HFFc6 (cell line): ENCODE measurements at regions not wholly inside any gene's neighbourhood (a gene's known extent, or its start where the extent isn't known, plus 50 kb on each side); places are given as distances from the start of the nearest gene placed in this dataset.

Experiments used
- DNase-seq: peaks from one replicate; pipeline ENCODE4 v3.0.0-alpha.2; 2018
- H3K27ac Mint-ChIP-seq: 2 replicates; pipeline ENCODE4 v1.8.0; 2020; ENCODE audit warnings: mild to moderate bottlenecking, mixed read lengths
- H3K27me3 Mint-ChIP-seq: 2 replicates; pipeline ENCODE4 v1.8.0; 2021; ENCODE audit warnings: mild to moderate bottlenecking, moderate library complexity, mixed read lengths; ENCODE audit not compliant: insufficient read depth
- H3K36me3 Mint-ChIP-seq: 2 replicates; pipeline ENCODE4 v1.8.0; 2021; ENCODE audit warnings: low read depth, mixed read lengths
- H3K4me1 Mint-ChIP-seq: 2 replicates; pipeline ENCODE4 v1.8.0; 2020; ENCODE audit warnings: low read depth, mixed read lengths
- H3K4me3 Mint-ChIP-seq: 2 replicates; pipeline ENCODE4 v1.8.0; 2020; ENCODE audit warnings: mild to moderate bottlenecking, moderate library complexity, mixed read lengths
- H3K9me3 Mint-ChIP-seq: 2 replicates; pipeline ENCODE4 v1.8.0; 2020; ENCODE audit warnings: mild to moderate bottlenecking, mixed read lengths
- CTCF ChIP-seq: fragments of 200-600 bp; sonication (generic); IDR thresholded peaks from 2 replicates; pipeline ENCODE4 v1.5.0; 2021; ENCODE audit warnings: antibody characterized with exemption, mild to moderate bottlenecking

GRCh38 chr7:18426564-18427226, 68.9 kb upstream of the HDAC9 start:
- DNase-seq: peak; percentile 59
- H3K4me1 Mint-ChIP-seq: peaks cover 55% of the 10 kb centered on the region
- H3K27ac Mint-ChIP-seq: peak overlapping the region; percentile 47
- H3K27me3 Mint-ChIP-seq: no peaks in the 10 kb centered on the region; the same call in 1 of the 2 replicates
- H3K36me3 Mint-ChIP-seq: no peaks in the 10 kb centered on the region; the same call in 1 of the 2 replicates
- TF ChIP-seq CTCF: no peak
- no peaks in the 10 kb centered on the region for H3K9me3 Mint-ChIP-seq
- H3K4me3 Mint-ChIP-seq: no peak overlapping the region

DNA sequence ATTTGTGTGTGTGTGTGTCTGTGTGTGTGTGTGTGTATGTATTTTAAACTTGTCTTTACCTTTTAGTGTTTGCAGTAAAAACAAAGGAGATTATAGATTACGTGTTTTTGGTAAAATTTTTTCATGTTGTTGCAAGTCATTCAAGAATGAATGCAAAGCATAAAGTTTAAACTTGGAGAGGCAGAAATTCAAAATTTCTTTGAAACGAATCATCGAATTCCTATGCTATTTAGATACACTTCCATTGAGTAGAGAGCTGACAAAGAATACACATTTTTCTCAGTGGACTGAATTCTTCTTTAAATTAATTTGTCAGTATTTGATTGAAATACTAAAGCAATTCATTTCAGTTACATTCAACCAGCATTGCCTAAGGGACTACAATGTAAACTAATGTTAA, 66.0 kb upstream of the HDAC9 start:
- peaks cover 54% of the 10 kb centered on the region for H3K4me1 Mint-ChIP-seq
- peak overlapping the region; percentile 2; the same call in 1 of the 2 replicates for H3K4me3 Mint-ChIP-seq
- H3K27me3 Mint-ChIP-seq: no peaks in the 10 kb centered on the region; the same call in 1 of the 2 replicates
- H3K36me3 Mint-ChIP-seq: no peaks in the 10 kb centered on the region; the same call in 1 of the 2 replicates
- DNase-seq: peak; percentile 56
- no peak for TF ChIP-seq CTCF
- H3K27ac Mint-ChIP-seq: peak overlapping the region; percentile 75
- no peaks in the 10 kb centered on the region for H3K9me3 Mint-ChIP-seq

DNA sequence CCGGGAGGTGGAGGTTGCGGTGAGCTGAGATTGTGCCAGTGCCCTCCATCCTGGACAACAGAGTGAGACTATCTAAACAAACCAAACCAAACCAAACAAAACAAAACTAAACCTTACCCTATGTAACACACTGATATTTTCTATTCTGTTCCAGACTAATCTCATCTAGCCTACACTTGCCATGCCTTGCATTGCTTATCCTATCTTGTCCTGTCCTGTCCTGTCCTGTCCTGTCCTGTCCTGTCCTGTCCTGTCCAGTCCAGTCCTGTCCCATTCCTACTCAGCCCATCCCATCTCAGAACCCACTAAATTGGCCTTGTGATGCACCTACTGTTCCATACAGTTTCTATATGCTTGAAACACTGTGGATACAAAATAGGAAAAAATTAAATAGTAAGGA, 64.7 kb upstream of the HDAC9 start:
- DNase-seq: no peak
- Mint-ChIP-seq H3K9me3 (no peaks in the 10 kb centered on the region), H3K27ac (no peak overlapping the region), H3K4me3 (no peak overlapping the region), H3K4me1 (peaks cover 47% of the 10 kb centered on the region), H3K27me3 (no peaks in the 10 kb centered on the region; the same call in 1 of the 2 replicates), H3K36me3 (no peaks in the 10 kb centered on the region; the same call in 1 of the 2 replicates)
- TF ChIP-seq CTCF: no peak

DNA sequence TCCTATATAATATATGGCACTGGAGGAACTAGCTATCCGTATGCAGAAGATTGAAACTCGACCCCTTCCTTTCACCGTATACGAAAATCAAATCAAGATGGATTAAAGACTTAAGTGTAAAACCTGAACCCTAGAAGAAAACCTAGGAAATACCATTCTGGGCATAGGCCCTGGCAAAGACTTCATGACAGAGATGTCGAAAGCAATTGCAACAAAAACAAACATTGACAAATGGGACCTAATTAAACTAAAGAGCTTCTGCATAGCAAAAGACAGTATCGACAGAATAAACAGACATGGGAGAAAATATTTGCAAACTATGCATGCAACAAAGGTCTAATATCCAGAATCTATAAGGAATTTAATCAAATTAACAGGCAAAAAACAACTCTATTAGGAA, 61.4 kb upstream of the HDAC9 start:
- H3K27ac Mint-ChIP-seq: no peak overlapping the region
- H3K4me3 Mint-ChIP-seq: no peak overlapping the region

GRCh38 chr7:18437101-18437500, 58.4 kb upstream of the HDAC9 start:
- no peak for TF ChIP-seq CTCF

More for the DNA sequence above, 61.4 kb upstream of the HDAC9 start:
- H3K27me3 Mint-ChIP-seq: no peaks in the 10 kb centered on the region; the same call in 1 of the 2 replicates
- H3K36me3 Mint-ChIP-seq: no peaks in the 10 kb centered on the region; the same call in 1 of the 2 replicates
- H3K4me1 Mint-ChIP-seq: peaks cover 32% of the 10 kb centered on the region
- TF ChIP-seq CTCF: no peak
- no peaks in the 10 kb centered on the region for H3K9me3 Mint-ChIP-seq
- DNase-seq: no peak

More at GRCh38 chr7:18437101-18437500, 58.4 kb upstream of the HDAC9 start:
- Mint-ChIP-seq H3K9me3 (no peaks in the 10 kb centered on the region), H3K27ac (no peak overlapping the region), H3K4me3 (no peak overlapping the region), H3K27me3 (no peaks in the 10 kb centered on the region; the same call in none of the 2 replicates), H3K4me1 (peaks cover 22% of the 10 kb centered on the region), H3K36me3 (no peaks in the 10 kb centered on the region)
- no peak for DNase-seq
